SH-SY5Y (cell line): ENCODE measurements at regions not wholly inside any gene's neighbourhood (a gene's known extent, or its start where the extent isn't known, plus 50 kb on each side); places are given as distances from the start of the nearest gene placed in this dataset.

ENCODE experiments used
- GATA2 ChIP-seq: IDR thresholded peaks from 2 replicates; pipeline ENCODE4 v1.6.1; 2011; ENCODE audit warnings: mild to moderate bottlenecking, low read depth, low read length
- GATA3 ChIP-seq: IDR thresholded peaks from 2 replicates; pipeline ENCODE4 v1.6.1; 2011; ENCODE audit warnings: low read depth, mild to moderate bottlenecking, low read length, moderate library complexity

DNA sequence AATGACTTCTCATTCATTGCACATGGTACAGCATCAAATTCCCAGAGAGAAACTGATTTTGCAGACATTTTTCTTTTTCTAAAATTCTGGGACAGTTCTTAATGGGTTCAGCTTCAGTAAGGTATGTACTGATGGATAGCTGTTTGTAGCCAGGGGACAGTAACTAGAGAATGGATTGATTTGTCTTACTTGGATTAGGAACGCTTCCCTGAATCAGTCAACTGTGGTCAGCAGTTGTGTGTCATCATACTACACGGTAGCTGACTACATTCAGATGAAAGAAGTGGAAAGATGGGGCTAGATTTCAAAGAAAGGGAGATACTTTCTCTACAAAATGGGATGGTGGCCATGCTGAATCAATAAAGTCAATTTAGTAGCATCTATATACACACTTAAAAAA lies 431.4 kb downstream of the GRB14 start:
- TF ChIP-seq GATA2: no peak
- no peak for TF ChIP-seq GATA3
